Transverse colon (tissue), 3 donors: ENCODE measurements at regions not wholly inside any gene's neighbourhood (a gene's known extent, or its start where the extent isn't known, plus 50 kb on each side); places are given as distances from the start of the nearest gene placed in this dataset.
"Not testable (repeated sequence)": the region's sequence is repeated elsewhere in the genome, so short reads cannot be mapped to it uniquely, and the experiment has no call there.

Source experiments
- POLR2A ChIP-seq: fragments of 450-650 bp; IDR thresholded peaks from one replicate; pipeline ENCODE4 v1.6.1; 2016; ENCODE audit warnings: antibody characterized with exemption, mild to moderate bottlenecking, moderate library complexity
- TF ChIP-seq, protein P1 (sequence below), 5 experiments: fragments of 200-600 bp in 3 of 5; fragments of 450-650 bp in 2 of 5; sonication (generic) in 3 of 5; IDR thresholded peaks; 1 replicate in 2 of 5; 2 replicates in 3 of 5; pipeline ENCODE4 v1.5.1; 2016 to 2017; ENCODE audit warnings: antibody characterized with exemption in 5 of 5, inconsistent platforms in 3 of 5, mild to moderate bottlenecking in 2 of 5, moderate library complexity in 1 of 5

DNA sequence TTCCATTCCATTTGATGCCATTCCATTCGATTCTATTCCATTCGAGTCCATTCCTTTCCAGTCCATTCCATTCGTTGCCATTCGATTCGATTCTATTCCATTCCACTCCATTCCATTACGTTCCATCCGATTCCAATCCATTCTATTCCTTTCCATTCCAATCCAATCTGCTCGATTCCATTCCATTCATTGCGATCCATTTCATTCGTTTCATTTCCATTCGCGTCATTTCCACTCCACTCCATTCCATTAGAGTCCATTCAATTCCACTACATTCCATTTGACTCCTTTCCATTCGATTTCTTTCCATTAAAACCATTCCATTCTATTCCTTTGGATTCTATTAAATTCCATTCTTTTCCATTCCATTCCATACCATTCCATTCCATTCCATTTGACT lies 2584.1 kb upstream of the TPTE start:
- TF ChIP-seq POLR2A, result not testable (repeated sequence)
- TF ChIP-seq, protein P1, sequence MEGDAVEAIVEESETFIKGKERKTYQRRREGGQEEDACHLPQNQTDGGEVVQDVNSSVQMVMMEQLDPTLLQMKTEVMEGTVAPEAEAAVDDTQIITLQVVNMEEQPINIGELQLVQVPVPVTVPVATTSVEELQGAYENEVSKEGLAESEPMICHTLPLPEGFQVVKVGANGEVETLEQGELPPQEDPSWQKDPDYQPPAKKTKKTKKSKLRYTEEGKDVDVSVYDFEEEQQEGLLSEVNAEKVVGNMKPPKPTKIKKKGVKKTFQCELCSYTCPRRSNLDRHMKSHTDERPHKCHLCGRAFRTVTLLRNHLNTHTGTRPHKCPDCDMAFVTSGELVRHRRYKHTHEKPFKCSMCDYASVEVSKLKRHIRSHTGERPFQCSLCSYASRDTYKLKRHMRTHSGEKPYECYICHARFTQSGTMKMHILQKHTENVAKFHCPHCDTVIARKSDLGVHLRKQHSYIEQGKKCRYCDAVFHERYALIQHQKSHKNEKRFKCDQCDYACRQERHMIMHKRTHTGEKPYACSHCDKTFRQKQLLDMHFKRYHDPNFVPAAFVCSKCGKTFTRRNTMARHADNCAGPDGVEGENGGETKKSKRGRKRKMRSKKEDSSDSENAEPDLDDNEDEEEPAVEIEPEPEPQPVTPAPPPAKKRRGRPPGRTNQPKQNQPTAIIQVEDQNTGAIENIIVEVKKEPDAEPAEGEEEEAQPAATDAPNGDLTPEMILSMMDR (IDR thresholded peaks at IDR 0.05), result not testable (repeated sequence)
